ENCODE measurements at regions not wholly inside any gene's neighbourhood (a gene's known extent, or its start where the extent isn't known, plus 50 kb on each side); places are given as distances from the start of the nearest gene placed in this dataset.
"Not testable (repeated sequence)": the region's sequence is repeated elsewhere in the genome, so short reads cannot be mapped to it uniquely, and the experiment has no call there.

- no peak for DNase-seq (ENCODE audit: low spot score)
Observed at GRCh38 chr3:159045279-159045885, 243.5 kb downstream of the MFSD1 start.

- no peak for DNase-seq (ENCODE audit: low spot score)
Observed at GRCh38 chr3:159047361-159047760, 245.5 kb downstream of the MFSD1 start.

GRCh38 chr3:159052494-159052893, 250.6 kb downstream of the MFSD1 start:
- not testable (repeated sequence) for DNase-seq (ENCODE audit: low spot score)

GRCh38 chr3:159057621-159058020, 255.8 kb downstream of the MFSD1 start:
- no peak for DNase-seq (ENCODE audit: low spot score)

DNA sequence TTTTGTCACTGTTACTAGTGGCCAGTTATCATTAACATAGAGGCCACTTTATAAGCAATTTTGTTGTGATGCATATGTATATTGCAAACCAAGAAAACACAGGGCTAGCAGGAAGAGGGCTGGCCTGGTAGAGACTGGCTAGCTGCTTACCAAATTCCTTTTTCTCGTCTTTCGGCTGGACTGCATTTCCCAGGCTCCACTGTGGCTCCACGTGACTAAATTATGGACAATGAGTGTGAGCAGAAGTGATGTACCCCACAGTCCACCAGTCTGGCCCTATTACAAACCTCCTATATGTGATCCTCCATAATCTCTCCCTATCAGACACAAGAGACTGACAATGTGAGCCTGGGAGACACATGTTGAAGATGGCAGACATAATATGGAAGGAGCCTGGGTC, 257.0 kb downstream of the MFSD1 start:
- DNase-seq (ENCODE audit: low spot score) = no peak

DNA sequence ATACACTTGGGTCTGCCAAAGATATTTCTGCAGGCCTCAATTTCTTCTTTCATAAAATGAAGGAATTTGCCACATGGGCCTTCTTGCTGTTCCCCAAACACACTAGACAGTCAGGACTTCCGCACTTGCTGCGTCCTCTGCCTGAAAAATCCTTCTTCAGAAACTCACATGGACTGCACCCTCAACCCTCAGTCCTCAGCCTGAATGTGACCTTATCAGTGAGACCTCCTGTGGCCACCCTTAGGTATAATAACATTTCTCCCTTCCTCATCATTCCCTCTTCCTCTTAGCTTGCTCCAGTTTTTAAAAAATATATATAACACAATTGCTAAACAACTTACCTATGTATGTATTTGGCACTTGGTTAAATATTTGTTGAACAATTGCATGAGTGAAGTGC, 257.5 kb downstream of the MFSD1 start:
- DNase-seq (ENCODE audit: low spot score) = no peak

GRCh38 chr3:159062734-159063410, 261.0 kb downstream of the MFSD1 start:
- no peak for DNase-seq (ENCODE audit: low spot score)

GRCh38 chr3:159069091-159069490, 267.2 kb downstream of the MFSD1 start, which contains the start of gene IQCJ:
Gene IQCJ (plus strand): TSS chr3:159069319.
- no peak for DNase-seq (ENCODE audit: low spot score)

- no peak for DNase-seq (ENCODE audit: low spot score)
Observed at GRCh38 chr3:159069866-159070425, 268.1 kb downstream of the MFSD1 start.

DNA sequence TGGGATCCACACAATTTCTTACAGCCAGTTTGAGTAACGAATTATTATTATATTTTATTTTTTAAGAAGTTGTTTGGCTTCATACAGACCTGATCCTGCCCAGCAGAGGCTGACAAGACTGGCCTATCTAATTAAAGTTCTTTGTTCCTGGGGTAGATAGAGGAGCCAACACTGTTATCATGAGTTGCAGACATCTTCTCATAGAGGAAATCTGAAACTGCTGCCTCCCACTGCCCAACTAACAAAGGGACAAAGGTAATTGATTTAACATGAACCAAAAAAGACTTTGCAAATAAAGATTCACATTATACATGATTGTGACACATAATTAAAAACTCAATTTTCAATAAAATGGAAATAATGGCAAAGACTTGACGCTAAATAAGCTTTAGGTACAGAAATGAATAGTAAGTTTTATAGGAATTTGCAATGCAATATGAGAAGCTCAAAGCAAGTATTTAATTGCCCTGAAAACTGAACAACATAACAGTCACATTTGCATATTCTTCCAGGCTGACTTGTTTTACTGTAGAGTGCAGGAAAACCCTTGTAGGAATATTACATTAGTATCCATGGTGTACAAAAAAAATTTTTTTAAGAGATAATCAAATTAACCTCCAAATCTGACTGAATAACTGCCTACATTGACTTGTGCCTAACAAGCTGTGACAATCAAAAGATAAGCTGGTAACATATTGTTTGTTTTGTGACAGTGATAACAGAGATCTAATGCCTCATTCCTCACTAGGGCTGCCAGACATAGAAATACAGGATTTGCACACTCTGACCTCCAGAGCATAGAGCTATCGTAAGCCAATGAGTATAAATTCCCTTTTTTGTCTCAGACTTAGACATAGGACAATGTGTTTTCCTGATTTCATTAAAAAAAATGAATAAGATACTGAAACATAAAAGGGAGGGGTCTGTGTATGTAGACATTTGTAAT, 273.2 kb downstream of the MFSD1 start:
- DNase-seq (ENCODE audit: low spot score) = no peak

DNA sequence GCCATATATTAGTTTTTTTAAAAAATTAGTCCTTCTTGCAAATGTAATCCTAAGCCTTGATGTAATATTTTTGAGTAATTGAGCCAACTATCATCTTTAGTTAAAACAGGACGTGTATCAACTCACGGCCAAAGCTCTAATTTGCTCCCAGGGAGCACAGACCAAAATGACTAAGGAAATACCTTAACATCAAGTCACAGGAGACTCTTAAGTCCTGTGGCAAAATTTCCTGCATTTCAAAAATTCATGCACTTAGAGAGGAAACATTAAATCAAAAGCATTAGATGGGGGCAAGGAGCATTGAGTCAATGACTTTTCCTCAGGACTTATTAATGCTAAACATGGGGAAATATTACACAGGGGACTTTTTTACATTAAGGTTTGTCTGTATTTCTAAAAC, 276.0 kb downstream of the MFSD1 start:
- DNase-seq (ENCODE audit: low spot score) = peak; percentile 90

- no peak for DNase-seq (ENCODE audit: low spot score)
Observed at GRCh38 chr3:159080256-159080655, 278.4 kb downstream of the MFSD1 start.

GRCh38 chr3:159080821-159081220, 279.0 kb downstream of the MFSD1 start:
- no peak for DNase-seq (ENCODE audit: low spot score)

GRCh38 chr3:159082519-159082918, 280.7 kb downstream of the MFSD1 start:
- DNase-seq (ENCODE audit: low spot score) = peak; percentile 85

- no peak for DNase-seq (ENCODE audit: low spot score)
Observed at GRCh38 chr3:159091936-159092335, 290.1 kb downstream of the MFSD1 start.

DNA sequence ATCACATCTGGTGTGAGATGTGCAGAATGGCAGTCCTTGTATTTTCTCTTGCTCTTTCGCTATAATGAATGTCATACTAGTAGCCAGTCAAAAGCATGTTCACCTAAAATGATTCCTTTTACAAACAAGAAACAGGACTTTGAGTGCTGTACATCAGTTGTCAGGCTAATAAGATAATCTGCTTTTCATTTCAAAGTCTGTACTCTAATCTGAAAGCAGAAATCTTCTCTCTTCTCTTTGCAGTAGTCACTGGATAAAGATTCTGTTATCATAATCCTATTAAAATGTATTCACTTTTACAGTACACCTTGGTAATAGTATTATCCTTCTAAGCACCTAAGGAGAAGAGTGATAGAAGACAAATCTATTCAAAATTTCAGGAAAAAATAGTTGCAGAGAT, 300.1 kb downstream of the MFSD1 start:
- DNase-seq (ENCODE audit: low spot score) = no peak

DNA sequence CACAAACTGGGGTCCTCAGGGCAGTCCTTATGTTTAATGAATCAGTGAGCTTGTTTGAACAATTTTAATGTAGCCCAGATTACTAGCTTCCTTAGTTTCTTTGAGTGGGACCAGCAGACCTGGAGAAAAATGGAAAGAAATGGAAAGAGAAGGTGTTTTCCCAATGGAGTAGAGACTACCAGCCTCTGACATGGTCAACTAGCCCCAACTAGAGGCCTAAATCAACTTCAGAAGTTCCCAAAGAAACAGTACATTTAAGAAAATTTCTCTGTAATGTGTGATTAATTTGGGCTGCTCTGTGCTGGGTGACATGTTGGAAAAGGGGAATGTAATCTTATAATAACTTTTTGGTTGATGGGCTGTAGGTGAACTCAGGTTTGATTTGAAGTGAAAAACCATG, 310.9 kb downstream of the MFSD1 start:
- DNase-seq (ENCODE audit: low spot score) = no peak

DNA sequence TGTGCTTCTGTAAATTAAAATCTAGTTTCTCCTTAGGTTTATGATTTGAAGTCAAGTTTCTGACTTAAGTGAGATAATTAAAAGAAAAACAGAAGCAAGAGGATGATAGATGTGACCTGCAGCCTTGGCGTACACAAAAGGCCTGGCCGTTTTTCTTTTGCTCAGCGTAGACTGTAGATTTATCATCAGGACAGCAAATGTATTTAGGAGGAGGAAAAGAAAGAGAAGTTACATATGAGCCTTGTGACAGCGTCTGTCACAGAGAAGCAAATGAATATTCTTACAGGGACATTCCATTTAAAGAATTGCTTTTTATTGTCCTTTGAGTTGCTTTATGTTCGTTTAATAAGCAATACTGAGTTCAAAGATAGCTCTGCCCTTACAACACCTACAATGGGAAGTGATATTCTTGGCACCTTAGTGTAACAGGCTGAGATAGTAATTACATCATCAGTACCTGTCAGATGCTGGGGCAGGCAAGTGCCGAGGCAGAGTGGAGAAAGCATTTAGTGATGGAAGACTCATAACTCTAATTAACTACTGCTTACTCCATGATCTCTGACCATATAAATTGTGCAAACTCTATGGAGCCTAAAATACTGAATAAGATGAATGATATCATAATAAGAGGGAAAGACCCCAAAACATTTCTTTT, 311.5 kb downstream of the MFSD1 start:
- DNase-seq (ENCODE audit: low spot score) = no peak

- no peak for DNase-seq (ENCODE audit: low spot score)
Observed at GRCh38 chr3:159114582-159114981, 312.7 kb downstream of the MFSD1 start.

- DNase-seq (ENCODE audit: low spot score) = no peak
Observed at GRCh38 chr3:159123877-159124276, 322.0 kb downstream of the MFSD1 start.

DNA sequence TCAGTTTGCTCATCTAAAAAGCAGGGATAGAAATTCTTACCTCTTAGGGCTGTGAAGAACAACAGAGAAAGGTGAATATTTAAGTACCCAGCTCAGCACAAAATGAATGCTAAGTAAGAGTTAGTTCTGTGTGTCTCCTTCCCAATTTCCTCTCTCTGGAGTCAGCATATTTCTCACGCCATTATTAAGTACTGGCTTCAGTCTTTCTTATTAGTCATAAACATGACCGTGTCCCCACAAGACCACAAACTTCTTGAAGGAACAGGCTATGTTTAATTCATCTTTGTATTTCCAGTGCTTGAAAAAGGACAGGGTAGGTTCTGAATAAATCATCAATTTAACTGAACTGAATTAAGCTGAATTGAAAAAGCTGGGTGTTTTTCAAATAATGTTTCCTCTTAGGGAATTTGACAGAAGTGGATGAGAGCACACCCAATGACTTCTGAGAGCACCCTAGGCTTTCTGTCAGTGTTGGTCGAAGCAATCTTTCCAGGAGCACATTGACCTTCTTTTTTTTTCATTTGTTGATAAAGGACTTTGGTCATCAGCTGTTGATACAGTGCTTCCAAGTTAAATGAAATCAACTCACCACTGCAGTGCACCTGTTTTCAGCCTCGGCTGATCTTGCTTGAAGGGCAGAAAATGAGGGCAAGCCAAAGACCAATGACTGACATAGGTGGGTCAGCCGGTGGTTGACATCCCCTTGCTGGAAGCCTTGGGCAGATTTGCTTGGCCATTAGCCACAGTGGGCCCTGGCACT, 324.6 kb downstream of the MFSD1 start:
- peak; percentile 65 for DNase-seq (ENCODE audit: low spot score)
